Nucleus accumbens (tissue), 56 donors: ENCODE measurements at regions not wholly inside any gene's neighbourhood (a gene's known extent, or its start where the extent isn't known, plus 50 kb on each side); places are given as distances from the start of the nearest gene placed in this dataset.

Source experiments
- DNase-seq, 56 donors: peaks; one replicate each; lab custom pipeline; 2025; lab: John Stamatoyannopoulos, UW

DNA sequence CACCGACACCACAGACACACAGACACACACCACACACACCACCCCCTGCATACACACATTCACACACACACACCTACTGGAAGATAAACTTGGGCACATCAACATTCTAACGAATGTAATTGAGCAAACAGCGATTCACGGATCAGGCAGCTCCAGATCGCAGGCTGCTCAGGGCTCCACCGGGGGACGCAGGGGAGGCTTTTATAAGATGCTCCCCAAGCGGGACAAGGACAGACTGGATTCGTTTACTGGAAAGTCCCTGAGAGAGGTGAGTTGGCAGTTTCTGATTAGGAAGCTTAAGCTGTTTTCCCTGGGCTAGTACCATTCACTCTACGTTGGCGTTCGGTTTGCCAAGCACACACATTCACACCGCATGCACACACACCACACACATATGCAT is 281.3 kb downstream of the IRF8 start:
- no peak for DNase-seq

DNA sequence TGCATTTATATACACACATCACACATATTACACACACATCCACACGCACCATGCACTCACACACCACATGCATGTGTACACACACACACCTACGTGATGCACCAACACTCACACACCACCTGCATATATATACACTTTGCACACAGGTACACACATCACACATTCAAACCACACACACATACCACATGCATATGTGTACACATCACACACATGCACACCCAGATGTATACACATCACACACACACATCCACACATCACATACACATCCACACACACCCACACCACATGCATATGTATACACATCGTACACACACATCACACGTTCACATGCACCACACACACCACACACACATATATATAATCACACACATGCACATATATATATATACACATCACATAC is 281.8 kb downstream of the IRF8 start:
- DNase-seq = no peak

DNA sequence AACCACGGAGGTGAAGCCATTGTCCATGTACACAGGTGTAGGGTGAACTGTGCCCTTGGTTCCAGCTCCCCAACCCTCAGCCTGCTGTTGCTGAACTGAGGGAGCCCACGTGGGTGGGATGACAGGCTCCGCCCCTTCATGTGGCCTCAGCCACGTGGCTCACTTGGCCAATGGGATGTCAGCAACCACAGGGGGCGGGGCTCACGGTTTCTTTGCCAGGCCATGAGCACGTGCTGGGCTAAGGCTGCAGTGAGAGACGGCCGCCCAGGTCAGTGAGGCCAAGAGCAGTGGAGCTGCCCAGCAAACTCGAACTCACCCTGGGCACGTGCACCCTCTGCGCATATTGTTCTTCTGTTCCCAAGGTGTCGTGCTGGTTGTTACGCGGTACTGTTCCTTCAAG is 282.6 kb downstream of the IRF8 start:
- no peak for DNase-seq

DNA sequence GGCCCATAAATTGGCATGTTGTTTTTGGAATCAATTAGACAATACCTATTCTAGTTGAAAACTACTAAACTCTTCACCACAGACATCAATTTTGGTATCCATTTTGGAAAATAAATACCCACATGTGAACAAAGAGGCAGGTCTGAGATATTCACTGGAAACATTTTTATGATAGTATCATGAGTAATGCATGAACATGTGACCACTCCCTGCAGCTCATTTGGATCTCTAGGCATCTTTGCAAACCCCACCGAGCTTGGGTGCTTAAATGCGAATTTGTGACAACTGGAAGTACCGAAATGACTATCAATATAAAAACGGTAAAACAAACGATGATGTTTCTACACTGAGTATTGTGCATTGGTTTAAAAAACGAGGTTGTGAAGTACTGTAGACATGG is 285.2 kb downstream of the IRF8 start:
- DNase-seq = no peak

DNA sequence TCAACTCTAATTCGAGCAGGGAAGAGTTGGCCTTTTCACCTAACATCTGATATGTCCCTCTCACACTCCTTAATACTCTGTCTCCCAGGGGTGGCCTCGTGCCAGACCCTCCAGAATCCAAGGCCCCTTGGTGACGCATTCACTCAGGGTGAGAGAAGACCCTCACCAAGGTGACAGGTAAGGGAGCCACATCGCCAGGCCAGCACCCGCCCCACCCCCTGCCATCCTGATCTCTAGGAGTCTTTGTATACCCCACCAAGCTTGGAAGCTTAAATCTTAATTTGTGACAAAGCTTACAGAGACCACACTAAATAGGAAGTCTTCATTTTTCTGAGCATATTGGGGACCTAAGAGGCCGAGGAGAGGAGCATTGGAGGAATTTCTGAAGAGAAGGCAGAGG is 286.1 kb downstream of the IRF8 start:
- DNase-seq = no peak

DNA sequence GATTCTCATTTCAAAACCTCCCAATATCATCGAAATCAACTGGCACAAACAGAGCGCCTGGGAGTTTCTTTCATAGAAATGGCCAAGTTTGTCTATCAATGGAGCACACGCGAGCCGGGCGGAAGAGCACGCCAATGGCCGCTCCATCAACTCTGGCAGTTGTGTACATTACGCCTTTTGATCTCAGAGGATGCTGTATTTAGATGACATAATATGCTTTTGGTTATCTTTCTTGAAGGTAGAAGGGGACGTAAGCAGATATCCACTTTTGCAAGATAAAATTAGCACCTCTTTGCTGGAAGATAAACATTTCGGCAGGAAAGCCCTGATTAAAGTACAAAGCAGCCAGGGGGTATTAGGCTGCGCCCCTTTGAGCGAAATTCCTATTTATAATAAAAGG is 287.4 kb downstream of the IRF8 start:
- no peak for DNase-seq

DNA sequence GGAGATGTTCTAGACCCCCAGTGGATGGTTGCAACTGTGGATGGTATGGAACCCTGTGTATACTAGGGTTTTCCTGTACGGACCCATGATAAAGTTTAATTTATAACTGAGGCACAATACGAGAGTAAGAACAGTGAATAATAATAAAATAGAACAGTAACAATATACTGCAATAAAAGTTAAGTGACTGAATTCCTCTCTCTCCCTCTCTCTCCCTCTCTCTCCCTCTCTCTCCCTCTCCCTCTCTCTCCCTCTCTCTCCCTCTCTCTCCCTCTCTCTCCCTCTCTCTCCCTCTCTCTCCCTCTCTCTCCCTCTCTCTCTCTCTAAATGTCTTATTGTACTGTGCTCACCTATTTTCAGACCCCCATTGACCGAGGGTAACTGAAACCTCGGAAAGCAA is 291.0 kb downstream of the IRF8 start:
- no peak for DNase-seq

DNA sequence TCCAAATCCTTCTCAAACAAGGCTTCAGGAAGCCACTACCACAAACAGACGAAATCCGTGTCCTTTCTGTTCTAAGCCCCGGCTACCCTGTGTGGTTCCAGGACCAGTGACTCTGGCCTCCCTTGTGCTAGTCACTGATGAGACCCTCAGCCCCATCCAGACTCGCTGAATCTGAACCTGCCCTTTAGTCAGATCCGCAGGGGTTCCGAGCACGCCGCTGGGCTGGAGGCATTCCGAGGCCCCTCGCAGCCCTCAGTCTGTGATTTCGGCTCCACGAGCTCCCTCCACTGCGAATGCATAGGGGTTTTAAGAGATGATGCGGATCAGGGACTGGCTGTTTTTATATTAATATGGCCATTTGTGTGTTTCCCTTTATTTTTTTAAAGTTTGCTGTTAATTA is 292.7 kb downstream of the IRF8 start:
- DNase-seq = no peak

DNA sequence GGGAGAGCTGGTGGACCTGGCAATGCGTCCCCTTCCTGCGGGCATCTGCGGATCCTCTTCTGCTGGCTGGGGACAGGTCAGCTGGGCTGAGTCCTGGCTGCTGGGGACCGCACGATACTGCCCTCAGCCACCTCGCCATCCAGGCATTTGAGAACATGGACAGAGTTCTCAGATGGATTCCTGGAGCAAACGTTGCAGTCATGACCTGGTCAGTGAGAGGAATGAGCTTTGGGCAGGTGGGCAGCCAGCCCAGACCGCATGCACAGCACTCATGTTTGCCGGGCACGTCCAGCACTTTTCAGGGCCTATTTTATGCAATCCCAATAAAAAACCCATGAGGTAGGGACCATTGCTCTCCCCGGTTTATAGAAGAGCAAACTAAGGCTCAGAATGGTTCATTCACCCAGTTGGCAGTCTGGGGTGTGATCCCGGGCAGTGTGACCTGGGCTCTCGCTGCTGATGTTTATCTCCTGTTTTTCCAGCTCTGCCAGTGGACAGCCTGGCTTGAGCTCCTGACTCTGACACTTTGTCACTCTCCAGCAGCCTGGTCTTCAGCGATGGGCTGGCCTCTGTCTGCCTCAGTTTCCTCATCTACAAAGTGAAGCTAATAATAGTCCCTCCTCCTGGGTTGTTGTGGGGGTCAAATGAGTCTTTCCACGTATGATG is 294.7 kb downstream of the IRF8 start:
- DNase-seq = no peak

DNA sequence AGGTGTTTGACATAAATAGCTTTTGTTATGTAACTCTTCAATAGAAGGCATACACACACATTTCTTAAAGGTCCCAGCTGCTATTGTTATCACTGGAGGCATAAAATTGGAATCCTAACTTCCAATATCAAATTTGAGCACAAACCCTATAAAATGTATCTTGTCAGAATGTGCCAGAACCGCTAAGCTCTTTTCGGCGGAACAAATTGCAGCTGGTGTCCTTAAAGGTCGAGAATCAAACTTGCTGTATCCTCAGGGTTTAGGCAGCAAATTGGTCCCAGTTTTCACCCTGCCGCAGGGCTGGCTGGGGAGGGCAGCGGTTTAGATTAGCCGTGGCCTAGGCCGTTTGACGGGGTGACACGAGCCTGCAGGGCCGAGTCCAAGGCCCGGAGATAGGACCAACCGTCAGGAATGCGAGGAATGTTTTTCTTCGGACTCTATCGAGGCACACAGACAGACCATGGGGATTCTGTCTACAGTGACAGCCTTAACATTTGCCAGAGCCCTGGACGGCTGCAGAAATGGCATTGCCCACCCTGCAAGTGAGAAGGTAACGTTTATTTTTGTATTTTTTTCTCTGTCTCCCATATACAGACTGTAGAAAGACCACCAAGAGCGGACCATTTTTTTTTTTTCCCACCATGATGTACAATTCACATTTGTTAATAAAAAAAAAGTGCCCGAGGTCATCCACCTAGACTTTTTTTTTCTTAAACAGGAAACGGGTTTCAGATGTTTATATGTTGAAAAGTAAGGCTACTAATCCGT is 297.1 kb downstream of the IRF8 start:
- DNase-seq = no peak

DNA sequence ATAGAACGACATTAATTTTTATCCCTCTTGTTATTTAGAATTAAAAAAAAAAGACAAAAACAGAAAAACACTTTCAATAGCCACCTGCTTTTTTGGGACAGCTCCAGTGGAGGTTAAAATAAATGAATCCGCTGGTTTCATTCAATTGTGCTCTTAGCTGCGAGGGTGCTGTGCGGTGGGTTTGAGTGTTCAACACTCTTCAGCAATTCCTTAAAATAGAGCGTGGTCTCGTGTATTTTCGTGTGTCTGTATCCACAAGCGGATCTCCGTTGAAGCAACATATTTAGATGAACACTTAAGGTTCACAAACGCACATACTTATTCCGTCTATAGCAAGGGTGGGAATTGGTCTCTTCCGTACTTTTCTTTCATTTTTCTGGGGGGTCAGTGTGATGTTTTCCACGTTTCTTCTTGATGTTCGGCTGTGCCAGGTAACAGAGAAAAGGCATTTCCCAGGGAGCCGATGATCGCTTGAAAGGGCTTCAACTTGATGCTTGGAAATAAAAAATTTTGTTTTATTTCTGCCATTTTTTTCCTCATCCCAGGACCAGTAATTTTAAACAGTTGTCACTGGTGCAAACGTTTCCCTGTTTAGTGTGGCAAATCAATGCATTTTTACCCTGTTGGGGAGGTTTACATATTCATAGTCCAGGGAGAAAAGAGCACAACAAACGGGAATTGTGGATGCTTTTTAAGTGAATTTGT is 297.9 kb downstream of the IRF8 start:
- DNase-seq = no peak

DNA sequence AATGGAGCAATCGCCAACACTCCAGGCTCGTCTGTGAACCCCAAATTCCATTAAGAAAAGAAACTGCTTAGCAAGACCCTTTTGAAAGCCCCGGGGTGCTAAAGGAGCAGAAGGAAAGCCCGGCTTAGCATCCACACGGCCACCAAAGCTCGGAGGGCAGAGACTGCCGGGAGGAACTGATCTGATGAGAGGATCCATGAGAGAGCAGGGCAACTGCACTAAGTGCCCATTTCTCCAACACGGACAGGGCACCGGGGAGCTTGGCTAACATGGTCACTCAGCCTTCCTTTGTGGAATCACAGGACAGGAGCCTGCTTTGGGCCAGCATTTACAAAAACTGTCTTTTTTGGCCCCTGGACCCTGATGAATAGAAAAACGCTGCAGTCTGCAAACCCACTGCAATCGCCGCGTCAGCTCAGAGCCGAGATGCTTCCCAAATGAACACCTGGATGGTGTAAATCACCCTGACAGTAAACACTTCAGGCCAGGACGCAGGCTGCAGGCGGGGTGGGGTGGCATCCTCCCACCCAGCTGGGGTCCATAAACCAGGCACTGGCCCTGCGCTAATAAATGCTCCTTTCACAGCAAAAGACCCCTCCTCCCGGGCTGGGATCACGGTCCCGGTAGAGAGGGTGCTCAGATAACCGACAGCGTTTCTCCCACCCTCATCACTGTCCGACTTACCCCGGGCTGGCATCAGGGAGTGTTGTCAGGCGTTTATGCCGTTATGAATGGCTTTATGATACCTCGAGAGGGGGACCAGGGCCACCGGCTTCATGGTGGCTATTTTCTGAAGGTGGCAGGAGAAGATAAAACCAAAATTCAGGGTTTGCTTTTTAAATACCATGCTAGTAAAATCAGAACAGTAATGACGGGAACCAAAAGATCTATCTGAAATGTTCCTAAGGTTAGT is 299.5 kb downstream of the IRF8 start:
- DNase-seq = no peak

DNA sequence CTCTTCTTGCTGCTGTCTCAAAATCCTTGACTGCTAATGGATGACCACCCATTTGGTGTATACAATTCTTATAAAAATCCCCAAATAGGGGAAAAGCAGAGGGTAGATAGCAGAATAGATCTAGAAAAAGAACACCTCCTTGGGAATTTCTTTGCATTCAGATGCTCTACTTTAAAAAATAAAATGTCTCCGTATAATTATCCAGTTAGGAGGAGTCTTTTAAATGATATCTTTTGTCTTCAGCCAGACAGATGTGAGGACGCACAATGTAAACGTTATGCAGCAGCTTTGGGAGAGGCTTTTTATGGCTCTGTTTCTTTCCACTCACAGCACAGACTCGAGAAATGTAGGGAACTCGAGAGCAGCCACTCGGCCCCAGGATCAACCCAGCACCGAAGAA is 300.2 kb downstream of the IRF8 start:
- DNase-seq = no peak

DNA sequence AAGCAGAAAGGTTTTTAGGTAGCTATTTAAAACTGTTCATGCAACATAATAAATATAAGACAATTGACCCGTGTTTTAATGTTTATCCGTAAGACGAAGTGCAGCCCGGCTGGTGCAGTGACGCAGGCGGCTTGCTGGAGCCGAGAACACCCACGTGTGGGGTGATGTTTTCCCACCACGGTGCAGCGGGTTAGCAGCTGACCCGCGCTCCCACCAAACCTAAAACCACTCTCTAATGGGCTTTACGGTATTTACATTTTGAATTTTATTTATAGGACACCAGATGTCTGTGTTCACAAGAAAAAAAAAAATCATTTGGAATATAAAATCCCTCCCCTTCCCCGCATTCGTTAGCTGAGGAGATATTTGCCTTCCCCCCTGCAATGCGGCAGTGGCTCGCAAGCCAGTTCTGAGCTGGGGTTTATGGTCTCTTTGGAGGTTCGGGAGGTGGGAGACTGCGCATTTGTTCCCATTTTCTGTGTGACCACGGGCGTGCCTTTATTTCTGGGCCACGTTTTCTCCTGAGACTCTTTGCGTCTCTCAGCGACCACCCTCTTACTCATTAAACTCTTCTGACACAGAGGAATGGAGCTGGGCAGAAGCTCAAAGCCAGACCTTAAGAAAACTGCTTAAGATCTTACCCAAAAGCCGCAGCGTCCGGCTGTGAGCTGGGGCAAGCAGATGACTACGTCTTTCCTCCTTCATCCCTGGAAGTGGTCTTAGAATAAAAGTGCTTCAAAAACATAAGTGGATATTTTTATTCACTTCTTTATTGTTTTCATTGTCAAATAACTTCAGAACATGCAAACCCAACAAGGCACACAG is 301.1 kb downstream of the IRF8 start:
- DNase-seq = no peak

DNA sequence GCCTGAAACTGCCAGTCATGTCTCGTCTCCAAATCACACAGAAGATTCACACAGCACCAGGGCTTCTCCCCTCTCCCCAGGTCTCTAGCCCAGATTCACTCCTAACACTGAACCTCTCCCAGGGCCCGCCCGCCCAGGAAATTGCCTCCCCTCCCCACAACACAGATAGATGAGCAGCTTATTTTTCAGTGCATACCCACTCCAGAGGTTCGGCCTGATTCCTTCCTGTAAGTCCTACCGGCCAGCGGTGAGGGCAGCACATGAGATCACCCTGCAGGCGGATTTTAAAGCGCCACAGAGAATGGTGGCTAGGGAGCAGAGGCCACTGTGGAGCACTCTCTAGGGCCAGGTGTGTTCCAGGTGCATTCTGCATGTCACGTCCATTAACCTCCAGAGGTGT is 301.8 kb downstream of the IRF8 start:
- DNase-seq = no peak

DNA sequence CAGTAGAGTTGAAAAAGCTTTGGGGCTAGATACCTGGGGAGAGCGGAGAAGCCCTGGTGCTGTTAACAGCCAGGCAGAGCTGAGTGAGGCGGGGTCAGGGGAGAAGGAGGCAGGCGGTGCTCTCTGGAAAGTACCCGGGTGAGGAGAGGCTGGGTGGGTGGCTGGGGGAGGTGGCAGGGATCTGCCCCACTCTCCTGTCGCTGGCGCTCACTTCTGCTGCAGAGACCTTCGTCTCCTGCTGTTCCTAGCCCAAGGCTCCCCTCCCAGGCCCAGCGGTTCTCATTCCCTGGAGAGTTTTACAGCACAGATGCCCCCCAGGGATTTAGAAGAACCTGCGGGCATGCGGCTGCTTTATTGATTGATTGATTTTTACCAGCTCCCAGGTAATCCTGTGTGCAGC is 302.8 kb downstream of the IRF8 start:
- no peak for DNase-seq

DNA sequence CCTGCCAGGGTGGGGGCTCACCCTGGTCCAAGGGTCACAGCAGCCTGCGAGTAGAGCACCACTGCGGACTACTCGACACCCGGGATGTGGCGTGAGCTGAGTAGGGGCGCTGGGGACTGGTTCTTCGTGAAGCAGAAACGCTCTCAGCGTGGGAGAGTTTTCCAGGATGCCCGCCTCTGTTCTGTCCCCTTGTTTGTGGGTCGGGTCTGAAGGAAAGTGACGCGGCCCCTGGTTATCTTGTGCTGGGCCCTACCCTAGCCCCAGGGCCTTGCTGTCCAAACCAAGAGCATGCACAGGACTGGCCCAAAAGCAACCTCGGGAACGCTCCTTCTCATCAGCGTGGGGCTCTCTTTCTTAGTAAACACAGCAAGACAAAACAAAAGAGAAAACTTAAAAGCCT is 303.3 kb downstream of the IRF8 start:
- DNase-seq = no peak

DNA sequence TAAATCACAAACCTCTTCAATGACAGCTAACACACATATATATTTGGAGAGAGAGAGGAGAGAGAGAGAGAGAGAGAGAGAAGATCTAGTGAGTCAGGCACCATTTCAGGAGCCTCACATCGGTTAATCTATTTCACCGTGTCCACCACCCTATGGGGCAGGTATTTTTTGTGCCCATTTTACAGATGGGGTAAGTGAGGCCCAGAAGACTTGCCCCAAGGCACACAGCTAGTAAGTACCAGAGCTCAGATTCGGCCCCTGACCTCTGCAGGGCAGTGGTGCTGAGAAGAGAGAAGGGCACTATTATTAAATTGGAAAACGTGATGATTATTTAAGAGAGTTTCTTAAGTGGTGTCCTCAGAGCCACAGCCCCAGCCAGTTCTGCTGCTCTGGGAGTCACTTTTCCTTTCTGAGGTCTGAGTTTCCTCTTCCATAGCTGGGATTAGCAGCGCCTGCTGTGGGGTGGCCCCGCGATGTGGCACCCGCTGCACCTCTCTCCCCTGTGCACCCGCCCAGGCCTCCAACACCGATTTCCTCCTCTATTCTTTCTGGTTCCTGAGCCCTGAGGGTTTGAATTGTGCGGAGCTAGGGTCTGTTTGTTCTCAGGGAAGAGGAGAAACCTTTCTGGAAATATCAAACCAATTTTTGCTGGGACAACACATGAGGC is 303.9 kb downstream of the IRF8 start:
- DNase-seq = no peak

DNA sequence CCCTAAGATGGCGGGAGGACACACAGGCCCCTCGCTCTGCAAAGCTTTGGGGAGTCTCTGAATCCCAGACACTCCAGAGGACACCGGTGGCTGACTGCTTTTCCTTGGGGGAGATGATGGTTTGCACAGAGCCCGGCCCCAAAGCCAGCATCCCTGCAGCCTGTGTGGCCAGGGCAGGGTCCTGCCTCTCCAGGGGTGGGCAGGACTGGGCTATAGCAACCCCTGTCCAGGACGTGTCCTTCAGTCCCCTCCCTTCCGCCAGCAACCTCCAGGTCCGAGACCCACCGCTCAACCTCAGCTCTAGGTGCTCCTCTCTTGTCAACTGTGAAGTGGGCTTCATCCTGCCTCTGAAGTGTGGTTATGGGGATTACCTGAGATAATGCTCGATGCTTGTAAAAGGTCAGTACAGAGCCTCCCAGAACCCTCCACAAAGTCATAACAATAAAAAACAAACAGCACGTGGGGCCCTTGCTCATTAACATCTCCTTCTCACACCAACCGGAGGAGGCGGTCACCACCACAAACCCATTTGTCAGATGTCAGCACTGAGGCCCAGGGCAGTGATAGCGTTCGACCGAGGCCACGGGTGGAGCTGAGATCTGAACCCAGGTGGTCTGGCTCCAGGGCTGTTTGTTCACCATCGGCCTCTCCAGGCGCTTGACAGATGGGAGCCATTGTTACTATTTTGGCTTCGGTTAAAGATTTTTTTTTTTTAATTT is 304.8 kb downstream of the IRF8 start:
- DNase-seq = no peak
